Right cardiac atrium (tissue), 5 donors: ENCODE measurements at regions not wholly inside any gene's neighbourhood (a gene's known extent, or its start where the extent isn't known, plus 50 kb on each side); places are given as distances from the start of the nearest gene placed in this dataset.

ENCODE experiments used
- ATAC-seq, 2 donors: fragments of 200-7000 bp; cut with Tn5 transposase; one replicate each; pipeline versions ENCODE4 v1.8.0 to v1.9.1; 2020; ENCODE audit warnings: moderate library complexity in 2 of 2, mild to moderate bottlenecking in 1 of 2
- DNase-seq, 3 donors: peaks; one replicate each; pipeline ENCODE4 v3.0.0-alpha.2; 2020
- H3K27ac ChIP-seq: one replicate; pipeline ENCODE4 v1.5.1; 2013; ENCODE audit warnings: mild to moderate bottlenecking, low read length, control low read depth, moderate library complexity
- H3K27me3 ChIP-seq: one replicate; pipeline ENCODE4 v1.6.1; 2013; ENCODE audit not compliant: control insufficient read depth, insufficient read depth
- H3K4me1 ChIP-seq: one replicate; pipeline ENCODE4 v1.6.1; 2013; ENCODE audit warnings: low read length; ENCODE audit not compliant: control insufficient read depth, insufficient read depth
- H3K4me3 ChIP-seq: one replicate; pipeline ENCODE4 v1.5.1; 2013; ENCODE audit warnings: low read length, control low read depth
- H3K9me3 ChIP-seq: one replicate; pipeline ENCODE4 v1.6.1; 2013; ENCODE audit warnings: low read length; ENCODE audit not compliant: control insufficient read depth
- WGBS: extraction: QIAGEN DNeasy Blood & Tissue Kit; methylation state at CpG from one replicate; pipeline ENCODE4 v1.1.7; 2013; 5-methylcytosine and 5-hydroxymethylcytosine counted together
- intact Hi-C, 4 donors: fragments of 100-400 bp; cut with DNase I; formaldehyde crosslinking; loops; one replicate each; pipeline versions ENCODE4 v1.11.0 to v1.14.0; 2022 to 2023
- donor health status: healthy with polysubstance abuse.
- donor health status: DM: no; HTN: yes; CAD: no.
- donor health status: DM: no; HTN: no; CAD: no.
- donor health status: DM: no; HTN: yes; CAD: no; lungs with severe emphysema.
- donor health status: DM: yes; HTN: yes; CAD: no.

GRCh38 chr1:36675106-36675505 is 192.4 kb upstream of the CSF3R start:
- no peak for DNase-seq
- ATAC-seq = no peak
- 65% methylated on average over 3 of the region's 3 CpGs for WGBS
- no peaks in the 10 kb centered on the region for H3K4me1 ChIP-seq
- no peak overlapping the region for H3K4me3 ChIP-seq
- H3K27ac ChIP-seq = no peak overlapping the region
- intact Hi-C loops = no loop called here
- peaks cover 3% of the 10 kb centered on the region for H3K27me3 ChIP-seq
- H3K9me3 ChIP-seq = no peaks in the 10 kb centered on the region

- DNase-seq (no peak), ATAC-seq (no peak)
- Histone ChIP-seq H3K27ac (no peak overlapping the region), H3K9me3 (no peaks in the 10 kb centered on the region), H3K27me3 (peaks cover 3% of the 10 kb centered on the region), H3K4me1 (no peaks in the 10 kb centered on the region), H3K4me3 (no peak overlapping the region)
- WGBS = 50% methylated on average over 6 of the region's 6 CpGs
- intact Hi-C loops = no loop called here
Measured at GRCh38 chr1:36673202-36673601, 190.5 kb upstream of the CSF3R start.

- ATAC-seq (no peak), DNase-seq (no peak)
- H3K27ac ChIP-seq = no peak overlapping the region
- intact Hi-C loops = loop anchor here in 1 of 4 donors (10.0 kb wide), 1 partner anchor 176 kb away; no protein-coding TSS in a partner anchor
- no peaks in the 10 kb centered on the region for H3K9me3 ChIP-seq
- no peak overlapping the region for H3K4me3 ChIP-seq
- WGBS = 68% methylated on average over 9 of the region's 9 CpGs
- H3K27me3 ChIP-seq = peaks cover 3% of the 10 kb centered on the region
- no peaks in the 10 kb centered on the region for H3K4me1 ChIP-seq
Measured at GRCh38 chr1:36669262-36669661, 186.5 kb upstream of the CSF3R start.

- intact Hi-C loops = loop anchor here in 1 of 4 donors (10.0 kb wide), 1 partner anchor 177 kb away; no protein-coding TSS in a partner anchor
- Histone ChIP-seq H3K9me3 (no peaks in the 10 kb centered on the region), H3K4me1 (no peaks in the 10 kb centered on the region), H3K4me3 (no peak overlapping the region), H3K27me3 (peaks cover 3% of the 10 kb centered on the region), H3K27ac (no peak overlapping the region)
- ATAC-seq (no peak), DNase-seq (no peak)
- WGBS = 44% methylated on average over 4 of the region's 4 CpGs
Measured at GRCh38 chr1:36667836-36668235, 185.1 kb upstream of the CSF3R start.

- H3K27ac ChIP-seq = no peak overlapping the region
- H3K9me3 ChIP-seq = no peaks in the 10 kb centered on the region
- DNase-seq (no peak), ATAC-seq (no peak)
- H3K27me3 ChIP-seq = no peaks in the 10 kb centered on the region
- WGBS = 50% methylated on average over 3 of the region's 3 CpGs
- H3K4me1 ChIP-seq = no peaks in the 10 kb centered on the region
- H3K4me3 ChIP-seq = no peak overlapping the region
- intact Hi-C loops = loop anchor here in 1 of 4 donors (10.0 kb wide), 1 partner anchor 178 kb away; no protein-coding TSS in a partner anchor
Measured at GRCh38 chr1:36667256-36667655, 184.5 kb upstream of the CSF3R start.

- H3K4me3 ChIP-seq = no peak overlapping the region
- ATAC-seq (no peak), DNase-seq (no peak)
- H3K4me1 ChIP-seq = no peaks in the 10 kb centered on the region
- no peak overlapping the region for H3K27ac ChIP-seq
- WGBS = 77% methylated on average over 9 of the region's 9 CpGs
- H3K9me3 ChIP-seq = no peaks in the 10 kb centered on the region
- intact Hi-C loops = loop anchor here in 1 of 4 donors (10.0 kb wide), 1 partner anchor 179 kb away; no protein-coding TSS in a partner anchor
- H3K27me3 ChIP-seq = no peaks in the 10 kb centered on the region
Measured at GRCh38 chr1:36665478-36666080, 182.9 kb upstream of the CSF3R start.

- ATAC-seq (no peak), DNase-seq (no peak)
- intact Hi-C loops = loop anchor here in 1 of 4 donors (10.0 kb wide), 1 partner anchor 180 kb away; no protein-coding TSS in a partner anchor
- WGBS = 60% methylated on average over 11 of the region's 11 CpGs
- no peaks in the 10 kb centered on the region for H3K27me3 ChIP-seq
- H3K4me1 ChIP-seq = no peaks in the 10 kb centered on the region
- H3K4me3 ChIP-seq = no peak overlapping the region
- H3K9me3 ChIP-seq = no peaks in the 10 kb centered on the region
- no peak overlapping the region for H3K27ac ChIP-seq
Measured at GRCh38 chr1:36664571-36665287, 182.0 kb upstream of the CSF3R start.

- H3K27me3 ChIP-seq = no peaks in the 10 kb centered on the region
- no peak for ATAC-seq
- H3K4me3 ChIP-seq = no peak overlapping the region
- DNase-seq = no peak
- H3K9me3 ChIP-seq = no peaks in the 10 kb centered on the region
- 87% methylated on average over 6 of the region's 6 CpGs for WGBS
- no peak overlapping the region for H3K27ac ChIP-seq
- intact Hi-C loops = loop anchor here in 1 of 4 donors (10.0 kb wide), 1 partner anchor 181 kb away; no protein-coding TSS in a partner anchor
- H3K4me1 ChIP-seq = no peaks in the 10 kb centered on the region
Measured at GRCh38 chr1:36663772-36664430, 181.2 kb upstream of the CSF3R start.

- 43% methylated on average over 3 of the region's 3 CpGs for WGBS
- intact Hi-C loops = no loop called here
- no peaks in the 10 kb centered on the region for H3K9me3 ChIP-seq
- no peak overlapping the region for H3K27ac ChIP-seq
- ATAC-seq (no peak), DNase-seq (no peak)
- peaks cover 4% of the 10 kb centered on the region for H3K27me3 ChIP-seq
- H3K4me1 ChIP-seq = no peaks in the 10 kb centered on the region
- no peak overlapping the region for H3K4me3 ChIP-seq
Measured at GRCh38 chr1:36658838-36659237, 176.1 kb upstream of the CSF3R start.

- 86% methylated on average over 6 of the region's 6 CpGs for WGBS
- Histone ChIP-seq H3K4me1 (no peaks in the 10 kb centered on the region), H3K4me3 (no peak overlapping the region), H3K9me3 (no peaks in the 10 kb centered on the region), H3K27ac (no peak overlapping the region), H3K27me3 (peaks cover 4% of the 10 kb centered on the region)
- DNase-seq = no peak
- intact Hi-C loops = no loop called here
- ATAC-seq = no peak
Measured at GRCh38 chr1:36657826-36658225, 175.1 kb upstream of the CSF3R start.

GRCh38 chr1:36656838-36657237 is 174.1 kb upstream of the CSF3R start:
- Histone ChIP-seq H3K4me3 (no peak overlapping the region), H3K27ac (no peak overlapping the region), H3K27me3 (peaks cover 4% of the 10 kb centered on the region), H3K9me3 (no peaks in the 10 kb centered on the region), H3K4me1 (no peaks in the 10 kb centered on the region)
- ATAC-seq (no peak), DNase-seq (no peak)
- intact Hi-C loops = no loop called here
